Fibroblast of skin of left quadriceps (primary cell): ENCODE measurements at regions not wholly inside any gene's neighbourhood (a gene's known extent, or its start where the extent isn't known, plus 50 kb on each side); places are given as distances from the start of the nearest gene placed in this dataset.
A peak's percentile ranks its signal among the peaks of the same experiment; 100 is the strongest.
"Not testable (repeated sequence)": the region's sequence is repeated elsewhere in the genome, so short reads cannot be mapped to it uniquely, and the experiment has no call there.

Source experiments
- DNase-seq, 2 experiments: peaks; one replicate each; pipeline ENCODE4 v3.0.0-alpha.2; 2013; ENCODE audit warnings: low read depth in 2 of 2

DNA sequence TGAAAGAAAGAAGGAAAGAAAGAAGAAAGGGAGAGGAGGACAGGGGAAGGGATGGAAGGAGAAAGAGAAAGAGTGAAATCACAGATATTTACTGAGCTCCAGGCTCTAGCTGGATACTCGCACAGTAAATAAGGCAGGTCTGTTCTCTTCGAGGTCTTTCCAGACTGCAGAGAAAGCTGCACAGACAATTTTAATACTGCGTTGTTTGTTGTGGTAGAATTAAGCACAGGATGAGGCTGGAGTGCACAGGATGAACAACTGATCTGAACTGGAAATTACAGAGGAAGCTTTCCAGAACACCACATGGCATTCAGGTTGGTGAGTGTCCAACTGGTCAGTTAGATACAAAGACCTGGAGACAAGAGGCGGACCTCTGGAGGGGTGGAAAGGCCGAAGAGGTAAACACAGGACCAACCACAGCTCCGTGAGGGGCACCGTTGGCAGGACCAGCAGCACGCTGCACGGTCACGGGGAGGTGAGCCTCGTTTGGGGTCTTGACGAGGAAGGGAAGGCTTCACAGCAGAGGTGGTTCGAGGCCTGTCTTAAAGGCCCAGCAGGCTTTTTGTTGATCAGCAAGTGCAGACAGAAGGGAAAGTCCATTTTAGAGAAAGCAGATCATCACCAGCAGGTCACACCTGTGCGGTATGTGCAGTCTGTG is 121.7 kb downstream of the ATP6V0E2 start:
- DNase-seq: not testable (repeated sequence)

DNA sequence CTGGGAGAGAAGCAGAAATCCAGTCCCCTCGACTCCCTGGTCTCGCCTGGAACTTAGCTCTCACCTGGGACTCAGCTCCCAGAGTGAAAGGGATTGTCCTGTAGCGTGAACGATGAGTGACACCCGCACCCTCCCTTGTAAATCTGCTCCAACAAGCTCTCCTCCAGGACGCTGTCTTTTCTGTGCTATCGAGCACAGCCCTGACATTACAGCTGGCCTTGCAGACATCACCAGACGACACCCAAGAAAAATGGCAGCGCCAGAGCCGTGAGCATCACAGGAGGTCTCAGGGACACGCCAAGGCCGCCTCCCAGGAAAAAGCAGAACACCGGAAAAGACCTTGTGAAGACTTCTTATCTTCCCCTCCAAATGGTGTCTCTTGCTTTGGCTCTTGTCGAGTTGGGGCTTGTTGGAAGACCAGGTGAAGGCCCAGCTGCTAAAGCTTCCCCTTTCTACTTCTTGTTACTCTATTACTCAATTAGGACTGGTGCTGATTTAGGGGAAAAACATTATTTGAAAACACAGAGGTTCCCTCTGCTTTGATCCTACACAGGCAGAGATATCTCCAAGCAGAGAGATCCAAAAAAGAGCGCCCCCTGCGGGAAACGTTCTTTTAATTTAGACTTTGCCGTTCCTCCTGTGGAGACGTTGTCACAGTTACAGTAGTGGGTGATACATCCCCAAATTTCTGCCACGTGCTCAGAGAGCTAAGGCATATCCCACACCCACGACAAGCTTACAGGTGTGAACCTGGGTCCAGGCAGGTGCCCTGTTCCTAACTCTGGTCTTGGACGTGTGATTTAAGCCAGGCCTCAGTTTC is 127.2 kb downstream of the ATP6V0E2 start:
- not testable (repeated sequence) for DNase-seq

DNA sequence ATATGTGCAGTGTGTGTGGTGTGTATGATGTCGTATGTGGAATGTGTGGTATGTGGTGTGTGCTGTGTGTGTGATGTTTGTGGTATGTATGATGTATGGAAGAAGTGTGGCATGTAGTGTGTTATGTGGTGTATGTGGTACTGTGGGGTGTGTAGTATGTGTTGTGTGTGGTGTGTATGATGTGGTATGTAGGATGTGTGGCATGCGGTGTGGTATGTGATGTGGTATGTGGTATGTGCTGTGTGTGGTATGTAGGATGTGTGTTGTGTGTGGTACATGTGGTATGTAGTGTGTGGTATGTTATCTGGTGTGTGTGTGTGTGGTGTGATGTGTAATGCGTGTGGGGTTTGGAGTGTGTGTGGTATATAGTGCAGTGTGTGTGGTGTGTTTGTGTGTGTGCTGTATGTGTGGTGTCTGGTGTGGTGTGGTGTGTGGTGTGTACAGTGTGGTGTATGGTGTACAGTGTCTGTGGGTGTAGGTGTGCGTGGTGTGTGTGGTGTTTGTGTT is 129.6 kb downstream of the ATP6V0E2 start:
- no peak for DNase-seq

DNA sequence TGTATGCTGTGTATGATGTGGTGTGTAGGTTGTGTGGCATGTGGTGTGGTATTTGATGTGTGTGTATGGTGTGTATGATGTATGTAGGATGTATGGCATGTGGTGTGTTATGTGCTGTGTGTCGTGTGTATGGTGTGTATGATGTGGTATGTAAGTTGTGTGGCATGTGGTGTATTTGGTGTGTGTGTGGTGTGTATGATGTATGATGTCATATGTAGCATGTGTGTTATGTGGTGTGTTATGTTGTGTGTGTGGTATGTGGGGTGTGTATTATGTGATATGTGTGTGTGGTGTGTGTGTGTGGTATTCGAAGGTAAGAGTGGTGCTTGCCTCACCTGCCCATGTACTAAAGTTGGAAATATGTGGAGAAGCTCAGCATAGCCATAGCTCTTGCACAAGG is 130.2 kb downstream of the ATP6V0E2 start:
- DNase-seq: not testable (repeated sequence)

DNA sequence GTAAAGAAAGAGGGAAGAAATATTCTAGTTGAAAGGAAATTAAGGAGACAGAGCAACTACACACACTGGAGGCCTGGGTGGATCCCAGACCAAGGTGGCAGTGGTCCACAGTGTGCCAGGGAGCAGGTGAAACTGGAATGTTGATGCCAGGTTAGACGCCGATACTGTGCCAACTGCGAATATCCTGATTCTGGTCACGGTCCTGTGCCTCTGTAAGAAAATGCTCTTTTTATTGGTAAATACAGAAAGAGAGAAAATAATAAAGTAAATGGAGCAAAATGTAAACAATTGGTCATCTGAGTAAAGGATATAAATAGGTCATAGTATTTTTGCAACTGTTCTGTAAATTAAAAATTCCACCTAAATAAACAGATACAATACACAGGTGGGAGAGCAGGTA is 131.1 kb downstream of the ATP6V0E2 start:
- not testable (repeated sequence) for DNase-seq

DNA sequence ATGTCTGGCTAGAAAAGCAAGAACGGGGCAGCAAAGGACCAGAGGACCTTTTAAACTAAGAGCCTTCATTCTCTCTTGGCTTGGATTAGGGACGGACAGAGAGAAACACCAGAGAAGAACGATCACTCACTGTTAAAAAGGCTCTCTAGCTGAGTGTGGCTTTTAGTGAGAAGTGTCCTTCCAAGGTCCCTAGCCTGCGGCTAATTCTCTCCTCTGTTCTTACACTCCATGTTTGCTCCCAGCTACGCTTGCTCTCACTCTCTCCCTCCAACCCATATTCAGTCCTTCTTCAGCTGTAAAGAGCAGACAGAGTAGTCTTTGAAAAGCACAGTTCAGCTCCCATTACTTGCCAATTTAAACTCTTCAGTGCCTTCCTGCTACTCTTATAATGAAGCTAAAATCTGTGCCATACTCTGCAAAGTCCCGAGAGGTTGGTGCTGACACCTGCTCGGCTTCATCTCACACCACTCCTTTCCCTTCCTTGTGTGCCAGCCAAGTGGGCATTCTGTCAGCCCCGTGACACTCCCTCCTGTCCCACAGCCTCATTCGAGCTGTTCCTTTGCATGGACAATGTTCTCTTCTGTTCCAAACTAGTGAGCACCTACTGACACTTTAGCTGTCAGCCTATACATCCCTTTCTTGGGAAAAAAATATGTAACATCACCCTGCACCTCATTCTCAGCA is 136.0 kb downstream of the ATP6V0E2 start:
- not testable (repeated sequence) for DNase-seq

DNA sequence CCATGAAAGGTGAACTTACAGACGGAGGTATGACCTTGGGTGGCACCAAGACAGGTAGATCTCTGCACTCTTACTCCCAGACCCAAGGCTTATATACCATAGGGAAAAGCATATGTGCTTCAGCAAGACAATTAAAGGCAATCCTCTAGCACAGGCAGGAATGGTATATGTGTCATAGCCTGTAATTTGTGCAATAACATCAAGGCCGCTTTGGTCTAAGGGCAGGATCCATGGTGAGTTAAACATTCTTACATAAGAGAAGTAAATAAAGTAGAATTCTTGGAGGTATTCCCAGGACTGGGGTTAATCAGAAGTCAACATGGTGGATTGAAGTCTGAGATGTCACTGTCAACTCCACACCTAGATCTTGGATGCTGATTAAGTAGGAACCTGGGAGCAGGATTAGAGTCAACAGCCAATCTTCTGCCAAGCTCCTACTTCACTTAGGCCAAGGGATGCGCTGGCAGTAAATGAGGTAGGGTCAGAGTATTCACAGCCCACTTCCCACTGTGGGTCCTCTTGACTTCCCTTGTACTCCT is 143.0 kb downstream of the ATP6V0E2 start:
- DNase-seq: not testable (repeated sequence)

DNA sequence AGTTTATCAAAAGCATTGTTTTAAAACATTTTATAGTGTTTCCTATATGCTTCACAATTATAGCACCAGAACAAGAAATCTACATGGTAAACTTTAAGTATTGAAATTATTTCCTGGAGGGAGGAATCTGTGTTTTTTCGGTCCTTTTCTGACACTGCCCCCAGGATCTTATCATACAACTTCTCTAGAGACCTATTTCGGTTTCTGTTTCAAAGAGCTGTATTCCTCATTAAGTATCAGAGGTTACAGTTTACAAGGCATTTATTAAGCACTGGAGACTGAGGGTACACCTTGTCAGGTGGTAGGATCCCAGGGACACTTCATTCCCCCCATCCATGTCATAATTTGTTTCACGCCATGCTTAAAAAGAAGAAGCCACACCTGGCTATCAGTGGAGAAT is 146.4 kb downstream of the ATP6V0E2 start:
- DNase-seq: not testable (repeated sequence)

DNA sequence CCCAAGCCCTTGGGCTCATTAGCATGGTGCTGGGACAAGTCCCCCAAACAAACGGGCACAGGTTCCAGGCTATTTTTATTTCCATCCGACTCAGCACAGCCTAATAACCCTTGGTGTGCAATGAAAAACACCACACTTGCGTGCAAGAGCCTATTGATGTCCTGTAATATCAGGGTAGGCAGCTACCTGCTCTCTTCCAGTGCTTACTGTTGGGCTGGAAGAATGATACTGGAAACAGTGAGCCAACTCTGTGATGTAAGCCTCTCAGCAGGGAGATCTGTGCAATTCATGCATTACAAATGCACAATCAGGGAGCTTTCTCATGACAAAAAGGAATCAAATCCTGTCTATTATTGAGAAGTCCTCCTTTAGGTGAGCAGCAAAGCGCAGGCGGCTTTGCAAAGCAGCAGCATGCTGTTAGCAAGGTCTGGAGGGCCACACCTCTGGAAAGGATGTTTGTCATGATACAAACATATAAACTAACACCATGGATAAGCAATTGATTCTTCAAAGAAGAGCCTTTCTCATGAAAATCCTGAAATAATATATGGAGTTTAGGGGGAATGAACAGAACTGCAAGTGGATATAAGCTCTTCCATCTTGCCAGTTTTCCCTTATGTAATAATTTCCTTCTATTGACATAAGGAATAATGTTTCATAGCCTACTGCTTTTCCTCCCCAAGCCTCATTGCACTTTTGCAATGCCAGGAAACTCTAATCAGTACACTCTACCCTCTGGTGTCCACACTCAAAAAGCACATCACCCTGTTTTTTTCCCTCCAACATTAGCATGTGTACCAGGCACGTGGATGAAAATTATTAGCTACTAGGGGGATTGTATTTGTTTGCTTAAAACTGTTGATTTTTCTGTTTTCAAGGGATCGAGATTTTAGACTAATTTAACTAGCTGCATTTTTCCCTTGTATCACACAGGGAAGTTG is 151.1 kb downstream of the ATP6V0E2 start:
- not testable (repeated sequence) for DNase-seq

DNA sequence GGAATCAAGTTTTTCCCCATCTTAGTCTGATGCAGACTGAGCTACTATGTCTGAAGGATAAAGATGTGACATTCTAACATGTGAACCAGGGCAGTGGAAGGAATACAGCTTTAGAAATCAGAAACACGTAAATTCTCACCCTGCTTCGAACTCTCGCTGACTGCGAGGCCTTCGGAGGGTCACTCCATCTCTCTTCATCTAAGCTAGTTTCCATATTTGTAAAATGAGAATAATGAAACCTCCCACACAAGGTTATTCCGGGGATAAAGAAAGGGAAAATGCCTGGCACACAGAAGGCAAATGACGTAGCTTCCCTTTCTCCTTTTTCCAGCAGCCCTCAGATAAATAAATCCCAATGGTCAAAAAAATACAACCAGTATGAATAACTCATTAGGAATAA is 152.0 kb downstream of the ATP6V0E2 start:
- not testable (repeated sequence) for DNase-seq

DNA sequence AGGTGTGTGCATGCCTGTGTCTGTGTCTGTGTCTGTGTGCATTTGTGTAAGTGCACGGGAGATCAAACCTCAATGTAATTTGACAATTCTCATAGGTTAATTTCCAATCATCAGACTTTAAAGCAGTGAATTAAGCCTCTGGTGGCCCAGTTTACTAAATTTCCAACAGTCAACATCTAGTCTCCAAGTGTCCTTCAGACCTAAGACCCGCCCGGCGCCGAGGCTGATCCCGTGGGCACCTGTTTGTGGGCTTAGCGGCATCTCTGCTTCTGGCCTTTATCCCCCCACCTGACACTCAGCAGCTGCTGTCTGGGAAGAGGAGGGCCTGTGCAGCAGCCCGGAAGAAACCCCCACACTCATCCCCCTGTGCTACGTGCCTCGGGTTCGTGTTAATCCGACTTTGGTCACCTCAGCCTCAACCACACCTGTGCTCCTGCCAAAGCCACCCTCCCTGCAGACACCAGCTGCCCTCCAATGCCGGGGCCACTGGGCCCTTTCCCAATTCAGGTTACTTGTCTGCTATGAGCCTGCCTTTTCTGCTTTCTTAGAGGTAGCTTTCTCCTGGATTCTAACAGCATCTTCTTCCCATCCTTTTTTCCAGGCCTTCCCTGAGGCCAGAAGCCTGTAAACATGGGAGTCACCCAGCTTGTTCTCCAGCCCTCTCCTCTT is 154.7 kb downstream of the ATP6V0E2 start:
- DNase-seq: not testable (repeated sequence)

DNA sequence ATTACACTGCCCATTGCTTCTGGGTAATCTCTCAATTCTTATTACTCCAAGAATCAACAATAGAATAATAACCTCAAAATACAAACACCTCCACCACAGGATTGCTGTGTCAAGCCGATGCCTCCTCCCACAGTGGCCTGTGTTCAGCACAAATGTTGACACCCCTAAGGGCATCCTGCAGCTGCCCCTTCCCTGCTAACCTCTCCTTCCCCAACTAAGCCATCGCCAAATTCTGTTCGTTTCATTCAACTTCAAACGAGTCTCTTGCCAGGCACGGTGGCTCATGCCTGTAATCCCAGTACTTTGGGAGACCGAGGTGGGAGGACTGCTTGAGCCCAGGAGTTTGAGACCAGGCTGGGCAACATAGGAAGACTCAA is 155.2 kb downstream of the ATP6V0E2 start:
- DNase-seq: not testable (repeated sequence)

DNA sequence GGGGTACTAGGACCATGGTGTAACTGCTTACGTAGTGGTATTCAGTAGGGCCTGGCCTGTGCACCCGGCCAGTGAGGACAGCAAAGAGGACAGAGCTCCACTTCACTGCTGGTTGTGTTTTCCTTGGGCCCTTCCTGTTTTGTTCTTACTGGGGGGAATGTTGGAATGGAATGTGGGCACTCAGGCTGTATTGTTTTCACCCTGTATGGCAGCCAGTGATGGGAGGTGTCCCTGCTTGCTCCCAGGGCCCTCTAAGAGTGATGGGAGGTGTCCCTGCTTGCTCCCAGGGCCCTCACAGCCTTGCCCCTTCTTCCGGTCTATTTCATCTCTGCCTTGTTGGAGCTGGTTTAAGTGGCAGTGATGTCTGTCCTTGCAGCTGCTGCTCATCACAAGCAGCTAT is 158.0 kb downstream of the ATP6V0E2 start:
- DNase-seq: not testable (repeated sequence)

DNA sequence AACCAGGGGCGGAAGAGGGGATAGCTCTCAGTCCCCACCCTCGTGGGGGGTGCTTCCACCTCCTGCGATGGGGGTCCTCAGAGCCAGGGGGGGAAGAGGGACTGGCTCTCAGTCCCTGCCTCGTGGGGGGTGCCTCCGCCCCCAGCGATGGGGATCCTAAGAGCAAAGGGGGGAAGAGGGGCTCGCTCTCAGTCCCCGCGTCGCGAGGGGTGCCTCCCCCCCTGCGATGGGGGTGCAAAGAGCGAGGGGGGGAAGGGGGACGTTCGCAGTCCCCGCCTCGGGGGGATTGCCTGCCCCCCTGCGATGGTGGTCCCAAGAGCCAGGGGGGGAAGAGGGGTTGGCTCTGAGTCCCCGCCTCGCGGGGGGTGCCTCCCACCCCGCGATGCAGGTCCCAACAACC is 159.9 kb downstream of the ATP6V0E2 start:
- not testable (repeated sequence) for DNase-seq

DNA sequence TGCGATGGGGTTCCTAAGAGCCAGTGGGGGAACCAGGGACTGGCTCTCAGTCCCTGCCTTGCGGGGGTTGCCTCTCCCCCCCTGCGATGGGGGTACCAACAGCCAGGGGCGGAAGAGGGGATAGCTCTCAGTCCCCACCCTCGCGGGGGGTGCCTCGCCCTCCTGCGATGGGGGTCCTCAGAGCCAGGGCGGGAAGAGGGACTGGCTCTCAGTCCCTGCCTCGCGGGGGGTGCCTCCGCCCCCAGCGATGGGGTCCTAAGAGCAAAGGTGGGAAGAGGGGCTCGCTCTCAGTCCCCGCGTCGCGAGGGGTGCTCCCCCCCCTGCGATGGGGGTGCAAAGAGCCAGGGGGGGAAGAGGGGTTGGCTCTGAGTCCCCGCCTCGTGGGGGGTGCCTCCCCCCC is 162.0 kb downstream of the ATP6V0E2 start:
- not testable (repeated sequence) for DNase-seq

DNA sequence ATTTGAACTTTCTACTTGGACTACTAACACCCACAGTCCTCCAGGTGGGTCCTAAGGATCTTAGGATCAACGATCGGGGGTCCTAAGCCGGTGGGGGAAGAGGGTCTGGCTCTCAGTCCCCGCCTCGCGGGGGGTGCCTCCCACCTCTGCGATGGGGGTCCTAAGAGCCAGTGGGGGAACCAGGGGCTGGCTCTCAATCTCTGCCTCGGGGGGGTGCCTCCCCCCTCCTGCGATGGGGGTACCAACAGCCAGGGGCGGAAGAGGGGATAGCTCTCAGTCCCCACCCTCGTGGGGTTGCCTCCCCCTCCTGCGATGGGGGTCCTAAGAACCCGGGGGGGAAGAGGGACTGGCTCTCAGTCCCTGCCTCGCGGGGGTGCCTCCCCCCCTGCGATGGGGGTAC is 165.3 kb downstream of the ATP6V0E2 start:
- not testable (repeated sequence) for DNase-seq

DNA sequence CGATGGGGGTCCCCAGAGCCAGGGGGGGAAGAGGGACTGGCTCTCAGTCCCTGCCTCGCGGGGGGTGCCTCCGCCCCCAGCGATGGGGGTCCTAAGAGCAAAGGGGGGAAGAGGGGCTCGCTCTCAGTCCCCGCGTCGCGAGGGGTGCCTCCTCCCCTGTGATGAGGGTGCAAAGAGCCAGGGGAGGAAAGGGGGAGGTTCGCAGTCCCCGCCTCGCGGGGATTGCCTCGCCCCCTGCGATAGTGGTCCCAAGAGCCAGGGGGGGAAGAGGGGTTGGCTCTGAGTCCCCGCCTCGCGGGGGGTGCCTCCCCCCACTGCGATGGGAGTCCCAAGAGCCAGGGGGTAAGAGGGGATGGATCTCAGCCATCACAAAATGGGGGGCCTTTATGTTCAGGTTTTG is 168.5 kb downstream of the ATP6V0E2 start:
- DNase-seq: not testable (repeated sequence)

DNA sequence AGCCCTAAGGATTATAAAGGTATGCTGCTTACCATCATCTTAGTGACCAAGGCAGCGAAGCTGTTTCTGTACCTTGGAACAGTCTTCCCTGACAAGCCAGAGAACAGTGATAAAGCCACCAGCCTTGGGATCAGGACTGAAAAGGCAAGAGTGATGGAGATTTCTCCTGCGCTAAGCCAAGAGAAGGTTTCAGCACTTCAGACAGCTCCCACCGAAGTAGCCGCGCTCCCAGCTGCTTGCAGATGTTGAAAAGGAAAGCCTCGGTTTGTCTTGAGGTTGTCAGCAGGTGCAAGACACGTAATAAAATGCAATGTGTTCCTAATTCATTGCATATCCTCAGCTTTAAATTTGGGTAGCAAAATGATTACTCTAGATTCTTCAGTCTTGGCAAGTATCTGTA is 171.0 kb downstream of the ATP6V0E2 start:
- peak in 1 of 2 experiments; percentile 1 for DNase-seq

DNA sequence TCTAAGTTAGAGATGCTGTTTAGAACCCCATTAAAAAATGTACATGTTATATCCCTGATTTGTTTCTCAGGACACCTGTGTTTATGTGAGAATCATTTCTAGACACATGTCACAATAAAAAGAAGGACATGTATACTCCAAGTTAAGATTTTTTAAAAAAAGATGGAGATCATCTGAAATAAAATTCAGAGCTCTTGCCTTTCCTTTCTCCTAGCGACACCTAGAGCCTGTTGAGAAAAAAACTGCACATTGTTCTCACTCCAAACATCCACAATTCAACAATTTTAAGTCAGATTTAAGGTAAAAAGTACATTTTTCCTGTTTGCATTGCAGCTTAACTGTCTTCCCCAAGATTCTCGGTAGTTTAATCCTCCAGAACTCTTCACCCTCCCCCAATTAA is 171.8 kb downstream of the ATP6V0E2 start:
- not testable (repeated sequence) for DNase-seq
